Amygdala (tissue), 56 donors: ENCODE measurements at regions not wholly inside any gene's neighbourhood (a gene's known extent, or its start where the extent isn't known, plus 50 kb on each side); places are given as distances from the start of the nearest gene placed in this dataset.

ENCODE experiments used
- DNase-seq, 56 donors: peaks; one replicate each; lab custom pipeline; 2025; lab: John Stamatoyannopoulos, UW

- no peak for DNase-seq
These were observed 120.3 kb downstream of the CYB561 start for GRCh38 chr17:63325808-63326207.

- no peak for DNase-seq
These were observed 116.2 kb downstream of the CYB561 start for GRCh38 chr17:63329876-63330275.

GRCh38 chr17:63331301-63332061 lies 114.6 kb downstream of the CYB561 start:
- no peak for DNase-seq

GRCh38 chr17:63332286-63332685 lies 113.8 kb downstream of the CYB561 start:
- DNase-seq = peak in 1 of 56 donors; percentile 3

- DNase-seq = no peak
These were observed 112.2 kb downstream of the CYB561 start for GRCh38 chr17:63333869-63334268.

GRCh38 chr17:63335831-63336230 lies 110.3 kb downstream of the CYB561 start:
- DNase-seq = no peak

- no peak for DNase-seq
These were observed 108.5 kb downstream of the CYB561 start for GRCh38 chr17:63337579-63337978.

- DNase-seq = no peak
These were observed 107.8 kb downstream of the CYB561 start for GRCh38 chr17:63338272-63338671.

- DNase-seq = no peak
These were observed 104.8 kb downstream of the CYB561 start for GRCh38 chr17:63341276-63341675.

GRCh38 chr17:63344383-63344782 lies 101.7 kb downstream of the CYB561 start:
- DNase-seq = no peak

GRCh38 chr17:63345611-63346010 lies 100.5 kb downstream of the CYB561 start:
- DNase-seq = no peak

- DNase-seq = no peak
These were observed 98.6 kb downstream of the CYB561 start for GRCh38 chr17:63347475-63347874.

GRCh38 chr17:63349478-63350000 lies 96.6 kb downstream of the CYB561 start:
- no peak for DNase-seq

- DNase-seq = no peak
These were observed 95.7 kb downstream of the CYB561 start for GRCh38 chr17:63350364-63350763.

GRCh38 chr17:63354256-63354655 lies 91.8 kb downstream of the CYB561 start:
- DNase-seq = no peak

GRCh38 chr17:63356337-63356757 lies 89.8 kb downstream of the CYB561 start:
- no peak for DNase-seq

GRCh38 chr17:63358111-63358839 lies 87.8 kb downstream of the CYB561 start:
- no peak for DNase-seq

- DNase-seq = no peak
These were observed 87.2 kb downstream of the CYB561 start for GRCh38 chr17:63358956-63359355.

- peak in 2 of 56 donors; percentile 1 to 3 for DNase-seq
These were observed 84.9 kb downstream of the CYB561 start for GRCh38 chr17:63361182-63361581.

GRCh38 chr17:63362115-63362514 lies 84.0 kb downstream of the CYB561 start:
- DNase-seq = no peak

- no peak for DNase-seq
These were observed 81.7 kb downstream of the CYB561 start for GRCh38 chr17:63364387-63364786.

- DNase-seq = no peak
These were observed 81.2 kb downstream of the CYB561 start for GRCh38 chr17:63364944-63365343.
